ENCODE measurements at regions not wholly inside any gene's neighbourhood (a gene's known extent, or its start where the extent isn't known, plus 50 kb on each side); places are given as distances from the start of the nearest gene placed in this dataset.
"Not testable (repeated sequence)": the region's sequence is repeated elsewhere in the genome, so short reads cannot be mapped to it uniquely, and the experiment has no call there.

- DNase-seq, result no peak
Observed at GRCh38 chr2:2919574-2920365, 457.8 kb downstream of the EIPR1 start.

- DNase-seq, result no peak
Observed at GRCh38 chr2:2919026-2919425, 458.6 kb downstream of the EIPR1 start.

GRCh38 chr2:2916621-2917020, 461.0 kb downstream of the EIPR1 start:
- no peak for DNase-seq

- DNase-seq, result no peak
Observed at GRCh38 chr2:2914252-2914651, 463.4 kb downstream of the EIPR1 start.

GRCh38 chr2:2913601-2914120, 464.0 kb downstream of the EIPR1 start:
- no peak for DNase-seq

- no peak for DNase-seq
Observed at GRCh38 chr2:2912731-2913130, 464.9 kb downstream of the EIPR1 start.

- no peak for DNase-seq
Observed at GRCh38 chr2:2912293-2912692, 465.3 kb downstream of the EIPR1 start.

- DNase-seq, result no peak
Observed at GRCh38 chr2:2910259-2910658, 467.4 kb downstream of the EIPR1 start.

- DNase-seq, result no peak
Observed at GRCh38 chr2:2909086-2910035, 468.3 kb downstream of the EIPR1 start.

- DNase-seq, result no peak
Observed at GRCh38 chr2:2906091-2906490, 471.5 kb downstream of the EIPR1 start.

GRCh38 chr2:2904721-2905350, 472.8 kb downstream of the EIPR1 start:
- no peak for DNase-seq

- DNase-seq, result no peak
Observed at GRCh38 chr2:2902547-2903281, 474.9 kb downstream of the EIPR1 start.

GRCh38 chr2:2901384-2902345, 476.0 kb downstream of the EIPR1 start:
- DNase-seq, result no peak

GRCh38 chr2:2899826-2900225, 477.8 kb downstream of the EIPR1 start:
- no peak for DNase-seq

GRCh38 chr2:2898744-2899143, 478.9 kb downstream of the EIPR1 start:
- DNase-seq, result no peak

- DNase-seq, result no peak
Observed at GRCh38 chr2:2896643-2897042, 481.0 kb downstream of the EIPR1 start.

GRCh38 chr2:2896011-2896410, 481.6 kb downstream of the EIPR1 start:
- DNase-seq, result no peak

GRCh38 chr2:2894011-2894410, 483.6 kb downstream of the EIPR1 start:
- not testable (repeated sequence) for DNase-seq

GRCh38 chr2:2892892-2893291, 484.7 kb downstream of the EIPR1 start:
- DNase-seq, result no peak

- no peak for DNase-seq
Observed at GRCh38 chr2:2892378-2892777, 485.2 kb downstream of the EIPR1 start.

- DNase-seq, result no peak
Observed at GRCh38 chr2:2890901-2891300, 486.7 kb downstream of the EIPR1 start.
